Head of caudate nucleus (tissue), 42 donors: ENCODE measurements at regions not wholly inside any gene's neighbourhood (a gene's known extent, or its start where the extent isn't known, plus 50 kb on each side); places are given as distances from the start of the nearest gene placed in this dataset.

Experiments
- DNase-seq, 42 donors: peaks; one replicate each; pipeline versions ENCODE4 v3.0.0 to v3.0.0-alpha.2; 2020 to 2021; ENCODE audit warnings: mixed read lengths in 7 of 42
- intact Hi-C: fragments of 100-400 bp; cut with DNase I; formaldehyde crosslinking; loops from one replicate; pipeline ENCODE4 v1.15.0; 2022

GRCh38 chr2:163231666-163232065 is 393.1 kb upstream of the KCNH7 start:
- DNase-seq, result no peak
- intact Hi-C loops, result no loop called here

- no peak for DNase-seq
- intact Hi-C loops, result no loop called here
These were observed 375.1 kb upstream of the KCNH7 start for GRCh38 chr2:163213661-163214081.

- intact Hi-C loops, result no loop called here
These were observed 371.9 kb upstream of the KCNH7 start for GRCh38 chr2:163210430-163210918.

GRCh38 chr2:163207693-163208370 is 369.3 kb upstream of the KCNH7 start:
- intact Hi-C loops, result no loop called here
- no peak for DNase-seq

More at GRCh38 chr2:163210430-163210918, 371.9 kb upstream of the KCNH7 start:
- DNase-seq, result no peak

GRCh38 chr2:163205589-163206254 is 367.2 kb upstream of the KCNH7 start:
- DNase-seq, result no peak
- intact Hi-C loops, result no loop called here

GRCh38 chr2:163200741-163201140 is 362.2 kb upstream of the KCNH7 start:
- DNase-seq, result no peak
- intact Hi-C loops, result no loop called here

GRCh38 chr2:163198972-163199371 is 360.4 kb upstream of the KCNH7 start:
- DNase-seq, result no peak
- intact Hi-C loops, result no loop called here

GRCh38 chr2:163198007-163198406 is 359.4 kb upstream of the KCNH7 start:
- no peak for DNase-seq
- intact Hi-C loops, result no loop called here

- intact Hi-C loops, result no loop called here
- DNase-seq, result peak in 34 of 42 donors; percentile 5 to 71 (median 31)
These were observed 352.8 kb upstream of the KCNH7 start for GRCh38 chr2:163191372-163191771.

- DNase-seq, result no peak
- intact Hi-C loops, result no loop called here
These were observed 349.6 kb upstream of the KCNH7 start for GRCh38 chr2:163187995-163188655.

GRCh38 chr2:163187119-163187518 is 348.6 kb upstream of the KCNH7 start:
- intact Hi-C loops, result no loop called here
- DNase-seq, result no peak

- intact Hi-C loops, result no loop called here
- DNase-seq, result no peak
These were observed 346.6 kb upstream of the KCNH7 start for GRCh38 chr2:163185160-163185559.

- intact Hi-C loops, result no loop called here
- DNase-seq, result no peak
These were observed 344.3 kb upstream of the KCNH7 start for GRCh38 chr2:163182764-163183354.

- no peak for DNase-seq
- intact Hi-C loops, result no loop called here
These were observed 339.0 kb upstream of the KCNH7 start for GRCh38 chr2:163177592-163177991.

GRCh38 chr2:163175294-163175693 is 336.7 kb upstream of the KCNH7 start:
- intact Hi-C loops, result no loop called here
- DNase-seq, result no peak

GRCh38 chr2:163173591-163173990 is 335.0 kb upstream of the KCNH7 start:
- DNase-seq, result no peak
- intact Hi-C loops, result loop anchor here (5.0 kb wide), 1 partner anchor 1254 kb away; no protein-coding TSS in a partner anchor

GRCh38 chr2:163171786-163172530 is 333.4 kb upstream of the KCNH7 start:
- DNase-seq, result no peak
- intact Hi-C loops, result loop anchor here (5.0 kb wide), 1 partner anchor 1255 kb away; no protein-coding TSS in a partner anchor

GRCh38 chr2:163157891-163158496 is 319.4 kb upstream of the KCNH7 start:
- no peak for DNase-seq
- intact Hi-C loops, result no loop called here

GRCh38 chr2:163157411-163157810 is 318.8 kb upstream of the KCNH7 start:
- DNase-seq, result no peak
- intact Hi-C loops, result no loop called here
